Right lobe of liver (tissue), 6 donors: ENCODE measurements at regions not wholly inside any gene's neighbourhood (a gene's known extent, or its start where the extent isn't known, plus 50 kb on each side); places are given as distances from the start of the nearest gene placed in this dataset.

ENCODE experiments used
- ATAC-seq, 4 donors: fragments of 200-7000 bp; cut with Tn5 transposase; one replicate each; pipeline ENCODE4 v1.9.1; 2020; ENCODE audit warnings: mild to moderate bottlenecking in 4 of 4, moderate library complexity in 4 of 4
- DNase-seq, 3 donors: peaks; one replicate each; pipeline ENCODE4 v3.0.0-alpha.2; 2020
- H3K27ac ChIP-seq, 3 donors: fragments of 200-600 bp; one replicate each; pipeline ENCODE4 v1.8.0; 2022
- H3K27me3 ChIP-seq, 2 donors: fragments of 200-600 bp; one replicate each; pipeline ENCODE4 v1.8.0; 2022
- H3K36me3 ChIP-seq, 4 donors: fragments of 200-600 bp; sonication (generic) in 1 of 4; one replicate each; pipeline versions ENCODE4 v1.5.1 to v1.8.0; 2017 to 2022; ENCODE audit warnings: control low read depth in 1 of 4
- H3K4me1 ChIP-seq, 4 donors: fragments of 200-600 bp; sonication (generic) in 1 of 4; one replicate each; pipeline versions ENCODE4 v1.5.1 to v1.8.0; 2017 to 2022; ENCODE audit warnings: control low read depth in 1 of 4
- H3K4me3 ChIP-seq, 3 donors: fragments of 200-600 bp; one replicate each; pipeline ENCODE4 v1.8.0; 2022
- H3K9me3 ChIP-seq, 4 donors: fragments of 200-600 bp; sonication (generic) in 1 of 4; one replicate each; pipeline versions ENCODE4 v1.5.1 to v1.8.0; 2017 to 2022; ENCODE audit warnings: control low read depth in 1 of 4
- CTCF ChIP-seq, 4 donors: fragments of 200-600 bp in 3 of 4; fragments of 450-650 bp in 1 of 4; IDR thresholded peaks; one replicate each; pipeline versions ENCODE4 v1.5.1 to v1.8.0; 2016 to 2022; ENCODE audit warnings: antibody characterized with exemption in 4 of 4, mild to moderate bottlenecking in 2 of 4
- POLR2A ChIP-seq: fragments of 450-650 bp; IDR thresholded peaks from one replicate; pipeline ENCODE4 v1.6.1; 2017; ENCODE audit warnings: antibody characterized with exemption, mild to moderate bottlenecking
- WGBS: methylation state at CpG from one replicate; pipeline ENCODE4 v1.1.6; 2018; ENCODE audit warnings: low coverage, low lambda C conversion rate; ENCODE audit not compliant: insufficient coverage; ENCODE audit errors: missing lambda C conversion rate; 5-methylcytosine and 5-hydroxymethylcytosine counted together
- intact Hi-C, 2 donors: fragments of 100-400 bp; cut with DNase I; formaldehyde crosslinking; loops; one replicate each; pipeline versions ENCODE4 v1.11.2 to v1.14.1; 2022
- donor health status: DM: no; HTN: yes; CAD: no.
- donor health status: DM: no; HTN: no; CAD: no.
- donor health status: DM: no; HTN: no; CAD: no.
- donor health status: DM: no; HTN: yes; CAD: no.
- donor health status: DM: no; HTN: yes; CAD: no.

- intact Hi-C loops = no loop called here
- ATAC-seq = no peak
- no peak for TF ChIP-seq POLR2A
- no peak for TF ChIP-seq CTCF (IDR thresholded peaks at IDR 0.05)
- H3K4me3 ChIP-seq = no peak overlapping the region
- no peaks in the 10 kb centered on the region for H3K4me1 ChIP-seq
- no peak for DNase-seq
- no peaks in the 10 kb centered on the region for H3K9me3 ChIP-seq
- no peak overlapping the region for H3K27ac ChIP-seq
- WGBS = 49% methylated on average over 3 of the region's 14 CpGs
- H3K36me3 ChIP-seq = no peaks in the 10 kb centered on the region
- no peaks in the 10 kb centered on the region for H3K27me3 ChIP-seq
Observed at GRCh38 chr4:4667622-4668081, 125.8 kb upstream of the STX18 start.

- no peaks in the 10 kb centered on the region for H3K4me1 ChIP-seq
- no peaks in the 10 kb centered on the region for H3K27me3 ChIP-seq
- intact Hi-C loops = no loop called here
- H3K9me3 ChIP-seq = no peaks in the 10 kb centered on the region
- ATAC-seq (no peak), DNase-seq (no peak)
- no peak overlapping the region for H3K4me3 ChIP-seq
- WGBS = 72% methylated on average over 14 of the region's 14 CpGs
- TF ChIP-seq POLR2A (no peak), CTCF (IDR thresholded peaks at IDR 0.05) (no peak)
- no peak overlapping the region for H3K27ac ChIP-seq
- H3K36me3 ChIP-seq = no peaks in the 10 kb centered on the region
Observed at GRCh38 chr4:4666693-4667621, 125.1 kb upstream of the STX18 start.

- no peaks in the 10 kb centered on the region for H3K27me3 ChIP-seq
- H3K27ac ChIP-seq = no peak overlapping the region
- H3K4me3 ChIP-seq = no peak overlapping the region
- intact Hi-C loops = no loop called here
- no peak for TF ChIP-seq CTCF (IDR thresholded peaks at IDR 0.05)
- H3K36me3 ChIP-seq = no peaks in the 10 kb centered on the region
- ATAC-seq (no peak), DNase-seq (no peak)
- 87% methylated on average over 7 of the region's 7 CpGs for WGBS
- no peaks in the 10 kb centered on the region for H3K4me1 ChIP-seq
- no peaks in the 10 kb centered on the region for H3K9me3 ChIP-seq
Observed at GRCh38 chr4:4666187-4666586, 124.3 kb upstream of the STX18 start.

- ATAC-seq (peak in 1 of 4 donors; percentile 28), DNase-seq (no peak)
- WGBS = 73% methylated on average over 3 of the region's 5 CpGs
- H3K4me3 ChIP-seq = no peak overlapping the region
- no peak overlapping the region for H3K27ac ChIP-seq
- no peaks in the 10 kb centered on the region for H3K4me1 ChIP-seq
- no peaks in the 10 kb centered on the region for H3K36me3 ChIP-seq
- no peaks in the 10 kb centered on the region for H3K27me3 ChIP-seq
- H3K9me3 ChIP-seq = no peaks in the 10 kb centered on the region
- intact Hi-C loops = no loop called here
- TF ChIP-seq CTCF (IDR thresholded peaks at IDR 0.05) = no peak
- no peak for TF ChIP-seq POLR2A
Observed at GRCh38 chr4:4664234-4664633, 122.4 kb upstream of the STX18 start.
